ENCODE measurements at regions not wholly inside any gene's neighbourhood (a gene's known extent, or its start where the extent isn't known, plus 50 kb on each side); places are given as distances from the start of the nearest gene placed in this dataset.

DNA sequence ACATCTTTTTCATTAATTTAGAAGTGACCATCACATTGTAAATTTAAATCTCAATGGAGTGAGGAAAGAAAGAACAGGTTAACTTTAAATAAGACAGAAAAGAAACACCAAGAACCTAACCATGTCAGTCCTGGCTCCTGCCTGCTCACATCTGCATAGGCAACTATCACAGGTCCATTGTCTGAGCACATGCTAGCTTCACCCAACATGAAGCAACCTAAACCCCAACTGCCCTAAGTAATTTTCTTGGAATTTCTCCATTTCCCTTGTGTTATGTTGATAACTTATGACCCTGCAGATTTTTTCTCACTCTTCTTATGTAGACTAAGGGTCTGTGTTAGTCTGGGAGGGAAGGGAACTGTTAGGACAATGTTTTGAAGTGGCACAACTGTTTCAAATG, 2205.8 kb upstream of the ACO1 start:
- no peaks in the 10 kb centered on the region for H3K79me2 ChIP-seq (ENCODE audit: insufficient read depth, low read length)
- in situ Hi-C loops (cut with HindIII; ENCODE audit: extremely low pct_ligation_motif_present, low pct_unique_long_range_greater_than_20kb) = no loop called here
- no peak overlapping the region for H3K9ac ChIP-seq (ENCODE audit: insufficient read depth, low read depth, low read length)
- H3K27ac ChIP-seq (ENCODE audit: extremely low read length, insufficient read depth, low read length) = no peak overlapping the region
- H3K9me3 ChIP-seq (ENCODE audit: low read length) = no peaks in the 10 kb centered on the region
- no peaks in the 10 kb centered on the region for H3K4me1 ChIP-seq (ENCODE audit: insufficient read depth, low read length)
- no TSS peak for BruUV-seq (replicated peaks)
- CTCF ChIA-PET (ENCODE audit: low intra/inter-chr PET ratio, low total read pairs) = no interaction called here
- no peaks in the 10 kb centered on the region for H3K36me3 ChIP-seq (replicated peaks in 1 of 2; ENCODE audit: control insufficient read depth in 1 of 2, insufficient read depth in 2 of 2, low read length in 2 of 2)
- no peak for DNase-seq (ENCODE audit: low spot score)
- POLR2A ChIA-PET = no interaction called here
- H4K20me1 ChIP-seq (ENCODE audit: insufficient read depth, low read length) = no peaks in the 10 kb centered on the region
- H3K4me2 ChIP-seq (ENCODE audit: low read depth, low read length) = no peak overlapping the region
- FAIRE-seq = no peak
- no peak for ATAC-seq
- intact Hi-C loops (cut with micrococcal nuclease; ENCODE audit: unreplicated experiment) = no loop called here
- H3K27me3 ChIP-seq (ENCODE audit: control insufficient read depth in 1 of 2, insufficient read depth in 2 of 2, low read length in 2 of 2) = no peaks in the 10 kb centered on the region
- TF ChIP-seq ZFAT (CRISPR knock-in tag; conservative IDR thresholded peaks at IDR 0.05) (no peak), ZFP36L1 (CRISPR knock-in tag; IDR thresholded peaks at IDR 0.05) (no peak), RBFOX2 (IDR thresholded peaks at IDR 0.05; ENCODE audit: low read depth, low read length) (no peak), NFKB2 (CRISPR knock-in tag; IDR thresholded peaks at IDR 0.05; ENCODE audit: borderline replicate concordance) (no peak), ZNF713 (CRISPR knock-in tag; IDR thresholded peaks at IDR 0.05) (no peak)
- H3K4me3 ChIP-seq (replicated peaks in 1 of 3; ENCODE audit: insufficient read depth in 1 of 3, low read depth in 2 of 3, low read length in 3 of 3) = no peak overlapping the region
- H2AFZ ChIP-seq (ENCODE audit: low read length) = no peak overlapping the region

DNA sequence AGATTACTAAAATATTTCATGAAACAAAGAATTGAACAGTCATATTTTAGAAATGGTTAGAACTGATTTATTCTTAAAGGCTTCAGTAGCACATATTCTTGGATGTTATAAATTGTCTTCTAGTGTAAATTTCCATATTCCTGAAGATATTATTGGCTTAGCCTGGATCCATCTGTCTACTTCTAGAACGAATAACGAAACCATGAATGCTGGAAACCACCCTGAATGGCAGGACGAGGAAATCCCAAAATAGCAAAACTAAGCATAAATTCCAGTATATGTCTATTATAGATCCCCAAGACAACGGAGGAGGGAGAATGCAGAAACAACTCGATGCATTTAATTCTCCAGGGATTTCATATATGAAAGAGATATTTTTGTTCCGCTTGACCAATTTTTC, 2191.0 kb upstream of the ACO1 start:
- no peak overlapping the region for H3K4me3 ChIP-seq (replicated peaks in 1 of 3; ENCODE audit: insufficient read depth in 1 of 3, low read depth in 2 of 3, low read length in 3 of 3)
- WGBS (ENCODE audit: low lambda C conversion rate) = 6% methylated on average over 6 of the region's 6 CpGs
- ChIA-PET CTCF (ENCODE audit: low intra/inter-chr PET ratio, low total read pairs) (no interaction called here), POLR2A (no interaction called here)
- H3K4me1 ChIP-seq (ENCODE audit: insufficient read depth, low read length) = no peaks in the 10 kb centered on the region
- TF ChIP-seq ZNF484 (CRISPR knock-in tag; IDR thresholded peaks at IDR 0.05; ENCODE audit: borderline replicate concordance, low read depth) = no peak
- no peak for TF ChIP-seq ZNF335 (CRISPR knock-in tag; IDR thresholded peaks at IDR 0.05)
- TF ChIP-seq ZNF629 (CRISPR knock-in tag; conservative IDR thresholded peaks at IDR 0.05) = no peak
- TF ChIP-seq AKAP8 (CRISPR knock-in tag; IDR thresholded peaks at IDR 0.05) = no peak
- TF ChIP-seq EED (CRISPR knock-in tag; IDR thresholded peaks at IDR 0.05) = no peak
- H4K20me1 ChIP-seq (ENCODE audit: insufficient read depth, low read length) = no peaks in the 10 kb centered on the region
- in situ Hi-C loops (cut with HindIII; ENCODE audit: extremely low pct_ligation_motif_present, low pct_unique_long_range_greater_than_20kb) (no loop called here), intact Hi-C loops (cut with micrococcal nuclease; ENCODE audit: unreplicated experiment) (no loop called here)
- FAIRE-seq (no peak), ATAC-seq (no peak), DNase-seq (ENCODE audit: low spot score) (no peak)
- H3K27ac ChIP-seq (ENCODE audit: extremely low read length, insufficient read depth, low read length) = no peak overlapping the region
- peaks cover 9% of the 10 kb centered on the region; the same call in 1 of the 2 replicates for H3K9me3 ChIP-seq (ENCODE audit: low read length)
- H3K9ac ChIP-seq (ENCODE audit: insufficient read depth, low read depth, low read length) = no peak overlapping the region
- no peak overlapping the region for H3K4me2 ChIP-seq (ENCODE audit: low read depth, low read length)
- H3K36me3 ChIP-seq (replicated peaks in 1 of 2; ENCODE audit: control insufficient read depth in 1 of 2, insufficient read depth in 2 of 2, low read length in 2 of 2) = no peaks in the 10 kb centered on the region
- H2AFZ ChIP-seq (ENCODE audit: low read length) = no peak overlapping the region
- no peaks in the 10 kb centered on the region for H3K27me3 ChIP-seq (ENCODE audit: control insufficient read depth in 1 of 2, insufficient read depth in 2 of 2, low read length in 2 of 2)
- no TSS peak for BruUV-seq (replicated peaks)
- no peaks in the 10 kb centered on the region for H3K79me2 ChIP-seq (ENCODE audit: insufficient read depth, low read length)
